Mammary epithelial cell (primary cell): ENCODE measurements at regions not wholly inside any gene's neighbourhood (a gene's known extent, or its start where the extent isn't known, plus 50 kb on each side); places are given as distances from the start of the nearest gene placed in this dataset.

ENCODE experiments used
- EZH2 ChIP-seq: IDR thresholded peaks from 2 replicates; pipeline ENCODE4 v1.6.1; 2012; ENCODE audit warnings: low read length, inconsistent platforms, borderline replicate concordance
- TF ChIP-seq, protein P1 (sequence below), 2 donors: IDR thresholded peaks in 1 of 2; conservative IDR thresholded peaks in 1 of 2; 2 replicates each; pipeline ENCODE4 v1.5.1; 2011 to 2012; ENCODE audit warnings: inconsistent platforms in 2 of 2, low read length in 2 of 2, mild to moderate bottlenecking in 2 of 2, control low read depth in 1 of 2, low read depth in 1 of 2; ENCODE audit not compliant: insufficient read depth in 1 of 2; ENCODE audit errors: extremely low read depth in 1 of 2

DNA sequence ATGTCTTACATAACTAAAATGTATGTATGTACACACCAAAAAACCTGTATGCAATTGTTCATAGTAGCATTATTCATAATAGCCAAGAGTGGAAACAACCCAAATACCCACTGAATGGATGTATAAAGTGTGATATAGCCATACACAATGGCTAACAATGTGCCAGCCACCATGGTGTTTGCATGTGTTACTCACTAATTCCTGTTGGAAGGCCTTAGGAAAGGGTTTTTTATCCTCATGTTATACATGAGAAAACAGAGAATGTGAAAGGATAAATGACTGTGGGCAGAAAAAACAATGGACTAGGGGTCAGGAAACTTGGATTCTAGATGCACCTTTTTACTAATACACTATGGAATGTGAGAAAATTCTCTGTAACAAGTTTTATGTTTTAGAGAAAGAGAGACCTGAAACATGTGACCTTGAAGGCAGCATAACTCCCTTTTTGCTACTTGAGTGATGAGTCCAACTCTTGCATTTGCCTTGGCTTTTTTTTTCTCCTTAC lies 55.7 kb downstream of the TIGD2 start:
- TF ChIP-seq EZH2: no peak
- TF ChIP-seq, protein P1, sequence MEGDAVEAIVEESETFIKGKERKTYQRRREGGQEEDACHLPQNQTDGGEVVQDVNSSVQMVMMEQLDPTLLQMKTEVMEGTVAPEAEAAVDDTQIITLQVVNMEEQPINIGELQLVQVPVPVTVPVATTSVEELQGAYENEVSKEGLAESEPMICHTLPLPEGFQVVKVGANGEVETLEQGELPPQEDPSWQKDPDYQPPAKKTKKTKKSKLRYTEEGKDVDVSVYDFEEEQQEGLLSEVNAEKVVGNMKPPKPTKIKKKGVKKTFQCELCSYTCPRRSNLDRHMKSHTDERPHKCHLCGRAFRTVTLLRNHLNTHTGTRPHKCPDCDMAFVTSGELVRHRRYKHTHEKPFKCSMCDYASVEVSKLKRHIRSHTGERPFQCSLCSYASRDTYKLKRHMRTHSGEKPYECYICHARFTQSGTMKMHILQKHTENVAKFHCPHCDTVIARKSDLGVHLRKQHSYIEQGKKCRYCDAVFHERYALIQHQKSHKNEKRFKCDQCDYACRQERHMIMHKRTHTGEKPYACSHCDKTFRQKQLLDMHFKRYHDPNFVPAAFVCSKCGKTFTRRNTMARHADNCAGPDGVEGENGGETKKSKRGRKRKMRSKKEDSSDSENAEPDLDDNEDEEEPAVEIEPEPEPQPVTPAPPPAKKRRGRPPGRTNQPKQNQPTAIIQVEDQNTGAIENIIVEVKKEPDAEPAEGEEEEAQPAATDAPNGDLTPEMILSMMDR (conservative IDR thresholded peaks at IDR 0.05 in 1 of 2, IDR thresholded peaks at IDR 0.05 in 1 of 2; ENCODE audit: extremely low read depth in 1 of 2, insufficient read depth in 1 of 2, low read depth in 1 of 2, low read length in 2 of 2): no peak
